Upper lobe of left lung (tissue), 6 donors: ENCODE measurements at regions not wholly inside any gene's neighbourhood (a gene's known extent, or its start where the extent isn't known, plus 50 kb on each side); places are given as distances from the start of the nearest gene placed in this dataset.

ENCODE experiments used
- ATAC-seq, 2 donors: fragments of 200-7000 bp; cut with Tn5 transposase; one replicate each; pipeline ENCODE4 v1.9.1; 2022; ENCODE audit warnings: mild to moderate bottlenecking in 2 of 2, moderate library complexity in 2 of 2; ENCODE audit not compliant: low FRiP score in 2 of 2
- DNase-seq, 2 donors: peaks; one replicate each; pipeline ENCODE4 v3.0.0-alpha.2; 2019 to 2020
- H3K27ac ChIP-seq, 4 donors: fragments of 200-600 bp; sonication (generic); one replicate each; pipeline ENCODE4 v1.5.1; 2016 to 2019
- H3K27me3 ChIP-seq, 4 donors: fragments of 200-600 bp; sonication (generic); one replicate each; pipeline ENCODE4 v1.5.1; 2017 to 2019
- H3K36me3 ChIP-seq, 4 donors: fragments of 200-600 bp; sonication (generic); one replicate each; pipeline ENCODE4 v1.5.1; 2016 to 2019
- H3K4me1 ChIP-seq, 4 donors: fragments of 200-600 bp; sonication (generic); one replicate each; pipeline ENCODE4 v1.5.1; 2018 to 2019
- H3K4me3 ChIP-seq, 4 donors: fragments of 200-600 bp; sonication (generic); one replicate each; pipeline ENCODE4 v1.5.1; 2017 to 2019; ENCODE audit warnings: mild to moderate bottlenecking in 2 of 4, moderate library complexity in 1 of 4
- H3K9me3 ChIP-seq, 4 donors: fragments of 200-600 bp; sonication (generic); one replicate each; pipeline ENCODE4 v1.5.1; 2018 to 2019
- CTCF ChIP-seq, 6 experiments: fragments of 450-650 bp in 4 of 6; fragments of 200-600 bp in 2 of 6; sonication (generic) in 2 of 6; IDR thresholded peaks; one replicate each; pipeline ENCODE4 v1.5.1; 2016 to 2019; ENCODE audit warnings: antibody characterized with exemption in 6 of 6
- EP300 ChIP-seq, 4 donors: sonication (generic); formaldehyde crosslinking; IDR thresholded peaks; one replicate each; pipeline ENCODE4 v1.5.1; 2017; ENCODE audit warnings: antibody characterized with exemption in 4 of 4, control low read depth in 2 of 4
- POLR2A ChIP-seq, 4 donors: fragments of 450-650 bp; IDR thresholded peaks; one replicate each; pipeline ENCODE4 v1.5.1; 2016 to 2017; ENCODE audit warnings: antibody characterized with exemption in 4 of 4, mild to moderate bottlenecking in 2 of 4
- POLR2AphosphoS5 ChIP-seq, 2 donors: sonication (generic); formaldehyde crosslinking; IDR thresholded peaks; one replicate each; pipeline ENCODE4 v1.5.1; 2017; ENCODE audit warnings: antibody characterized with exemption in 2 of 2
- WGBS, 2 donors: methylation state at CpG; one replicate each; pipeline ENCODE4 v1.1.5; 2017 to 2018; 5-methylcytosine and 5-hydroxymethylcytosine counted together
- donor health status: DM: no; HTN: no; CAD: no; lungs with moderate emphysema.
- donor health status: DM: no; HTN: yes; CAD: no; lungs with severe emphysema.

GRCh38 chr3:11721479-11721878 lies 77.8 kb upstream of the VGLL4 start:
- TF ChIP-seq CTCF (IDR thresholded peaks at IDR 0.05), result no peak
- TF ChIP-seq POLR2A (IDR thresholded peaks at IDR 0.05), result no peak
- no peak for TF ChIP-seq EP300 (IDR thresholded peaks at IDR 0.05)
- TF ChIP-seq POLR2AphosphoS5 (IDR thresholded peaks at IDR 0.05), result no peak
- H3K4me1 ChIP-seq, result peaks cover 6 to 33% (median 19%) of the 10 kb centered on the region in 4 donors
- DNase-seq, result no peak
- H3K36me3 ChIP-seq, result no peaks in the 10 kb centered on the region
- H3K27ac ChIP-seq, result peak overlapping the region; percentile 81 to 94 (median 91)
- H3K4me3 ChIP-seq, result no peak overlapping the region
- 80 to 84% methylated on average over 9 of the region's 9 CpGs for WGBS, 2 donors
- H3K9me3 ChIP-seq, result no peaks in the 10 kb centered on the region
- no peak for ATAC-seq
- no peaks in the 10 kb centered on the region for H3K27me3 ChIP-seq

GRCh38 chr3:11720917-11721411 lies 77.2 kb upstream of the VGLL4 start:
- DNase-seq, result no peak
- no peaks in the 10 kb centered on the region for H3K36me3 ChIP-seq
- no peak for ATAC-seq
- 29 to 36% methylated on average over 8 of the region's 8 CpGs for WGBS, 2 donors
- peaks cover 8 to 33% (median 21%) of the 10 kb centered on the region in 4 donors for H3K4me1 ChIP-seq
- no peaks in the 10 kb centered on the region for H3K9me3 ChIP-seq
- H3K27ac ChIP-seq, result peak overlapping the region; percentile 81 to 94 (median 91)
- H3K27me3 ChIP-seq, result no peaks in the 10 kb centered on the region
- TF ChIP-seq POLR2AphosphoS5 (IDR thresholded peaks at IDR 0.05), result no peak
- no peak for TF ChIP-seq EP300 (IDR thresholded peaks at IDR 0.05)
- no peak for TF ChIP-seq CTCF (IDR thresholded peaks at IDR 0.05)
- no peak for TF ChIP-seq POLR2A (IDR thresholded peaks at IDR 0.05)
- peak overlapping the region in 3 of 4 donors; percentile 84 to 97 (median 91) for H3K4me3 ChIP-seq

DNA sequence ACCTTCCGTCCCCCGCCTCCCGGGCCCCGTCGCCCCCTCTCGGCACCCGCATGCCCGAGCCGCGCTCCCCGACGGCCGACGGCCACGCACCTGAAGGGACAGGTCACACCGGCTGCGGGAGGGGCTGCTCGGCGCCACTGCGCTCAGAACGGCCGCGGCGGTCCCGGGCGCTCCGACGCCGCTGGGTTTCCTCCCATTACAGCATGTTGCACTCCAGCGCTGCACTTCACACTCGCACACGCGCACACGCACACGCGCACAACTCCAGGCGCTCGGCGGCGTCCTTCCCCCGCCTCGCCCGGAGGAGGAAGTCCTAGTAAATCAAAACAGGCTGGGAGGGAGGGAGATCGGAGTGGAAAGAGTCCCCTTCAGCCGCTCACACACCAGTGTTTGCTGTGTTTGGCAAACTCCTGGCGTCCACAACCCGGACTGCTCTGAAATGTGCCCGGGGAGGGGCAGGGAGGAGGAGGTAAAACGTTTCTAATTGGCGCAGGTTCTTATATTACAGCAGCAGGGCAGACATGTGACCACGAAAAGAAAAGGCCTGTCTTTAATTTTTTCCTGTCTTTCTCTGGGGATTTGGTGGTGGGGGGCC lies 76.7 kb upstream of the VGLL4 start:
- Histone ChIP-seq H3K36me3 (no peaks in the 10 kb centered on the region), H3K4me1 (peaks cover 8 to 33% (median 21%) of the 10 kb centered on the region in 4 donors), H3K9me3 (no peaks in the 10 kb centered on the region), H3K27ac (peak overlapping the region; percentile 81 to 94 (median 91)), H3K27me3 (no peaks in the 10 kb centered on the region), H3K4me3 (peak overlapping the region; percentile 44 to 97 (median 88))
- peak; percentile 87 to 89 for ATAC-seq
- peak; percentile 80 to 93 for DNase-seq
- 0% methylated on average over 25 to 46 of the region's 51 CpGs for WGBS, 2 donors
- TF ChIP-seq POLR2A (IDR thresholded peaks at IDR 0.05) (peak in 3 of 4 donors; percentile 42 to 80 (median 77)), POLR2AphosphoS5 (IDR thresholded peaks at IDR 0.05) (peak; percentile 60 to 69), EP300 (IDR thresholded peaks at IDR 0.05) (peak in 1 of 4 donors; percentile 5), CTCF (IDR thresholded peaks at IDR 0.05) (peak in 2 of 6 experiments; percentile 19 to 28)

GRCh38 chr3:11719406-11720303 lies 75.9 kb upstream of the VGLL4 start:
- H3K4me3 ChIP-seq, result peak overlapping the region; percentile 44 to 97 (median 88)
- H3K36me3 ChIP-seq, result no peaks in the 10 kb centered on the region
- peak in 2 of 4 donors; percentile 45 to 77 for TF ChIP-seq POLR2A (IDR thresholded peaks at IDR 0.05)
- TF ChIP-seq POLR2AphosphoS5 (IDR thresholded peaks at IDR 0.05), result peak; percentile 10 to 71
- TF ChIP-seq EP300 (IDR thresholded peaks at IDR 0.05), result no peak
- peak in 1 of 6 experiments; percentile 3 for TF ChIP-seq CTCF (IDR thresholded peaks at IDR 0.05)
- H3K27me3 ChIP-seq, result no peaks in the 10 kb centered on the region
- DNase-seq, result peak; percentile 93 to 97
- ATAC-seq, result peak; percentile 83 to 95
- WGBS, 2 donors, result 1% methylated on average over 30 of the region's 121 CpGs; no CpG with 5 or more reads in 1 of the 2 donors
- no peaks in the 10 kb centered on the region for H3K9me3 ChIP-seq
- H3K27ac ChIP-seq, result peak overlapping the region; percentile 81 to 94 (median 91)
- peaks cover 8 to 33% (median 21%) of the 10 kb centered on the region in 4 donors for H3K4me1 ChIP-seq
